Mucosa of stomach (tissue), 1 donor: ENCODE measurements at regions not wholly inside any gene's neighbourhood (a gene's known extent, or its start where the extent isn't known, plus 50 kb on each side); places are given as distances from the start of the nearest gene placed in this dataset.
A peak's percentile ranks its signal among the peaks of the same experiment; 100 is the strongest.

ENCODE experiments used
- H3K27me3 ChIP-seq: one replicate; pipeline ENCODE4 v1.7.0; 2013; ENCODE audit warnings: mild to moderate bottlenecking, low read length; ENCODE audit not compliant: control insufficient read depth, insufficient read depth
- H3K36me3 ChIP-seq: one replicate; pipeline ENCODE4 v1.7.0; 2013; ENCODE audit warnings: low read length; ENCODE audit not compliant: control insufficient read depth, insufficient read depth
- H3K4me1 ChIP-seq: one replicate; pipeline ENCODE4 v1.7.0; 2013; ENCODE audit warnings: mild to moderate bottlenecking, low read length; ENCODE audit not compliant: control insufficient read depth, insufficient read depth
- H3K4me3 ChIP-seq: one replicate; pipeline ENCODE4 v1.7.0; 2013; ENCODE audit warnings: low read length
- H3K9ac ChIP-seq: one replicate; pipeline ENCODE4 v1.7.0; 2013; ENCODE audit warnings: mild to moderate bottlenecking, low read length, moderate library complexity
- H3K9me3 ChIP-seq: one replicate; pipeline ENCODE4 v1.7.0; 2013; ENCODE audit warnings: mild to moderate bottlenecking, low read length, moderate library complexity; ENCODE audit not compliant: control insufficient read depth
- donor health status: Pancreatic carcinoma.

GRCh38 chr6:6845603-6846002 is 257.1 kb downstream of the LY86 start:
- Histone ChIP-seq H3K9me3 (no peaks in the 10 kb centered on the region), H3K4me3 (no peak overlapping the region), H3K36me3 (no peaks in the 10 kb centered on the region), H3K9ac (no peak overlapping the region), H3K4me1 (peaks cover under 1% of the 10 kb centered on the region), H3K27me3 (no peaks in the 10 kb centered on the region)

- peaks cover 13% of the 10 kb centered on the region for H3K4me1 ChIP-seq
- no peaks in the 10 kb centered on the region for H3K36me3 ChIP-seq
- H3K4me3 ChIP-seq: no peak overlapping the region
- H3K9ac ChIP-seq: no peak overlapping the region
- no peaks in the 10 kb centered on the region for H3K27me3 ChIP-seq
- no peaks in the 10 kb centered on the region for H3K9me3 ChIP-seq
These were observed 259.1 kb downstream of the LY86 start for GRCh38 chr6:6847591-6847990.

DNA sequence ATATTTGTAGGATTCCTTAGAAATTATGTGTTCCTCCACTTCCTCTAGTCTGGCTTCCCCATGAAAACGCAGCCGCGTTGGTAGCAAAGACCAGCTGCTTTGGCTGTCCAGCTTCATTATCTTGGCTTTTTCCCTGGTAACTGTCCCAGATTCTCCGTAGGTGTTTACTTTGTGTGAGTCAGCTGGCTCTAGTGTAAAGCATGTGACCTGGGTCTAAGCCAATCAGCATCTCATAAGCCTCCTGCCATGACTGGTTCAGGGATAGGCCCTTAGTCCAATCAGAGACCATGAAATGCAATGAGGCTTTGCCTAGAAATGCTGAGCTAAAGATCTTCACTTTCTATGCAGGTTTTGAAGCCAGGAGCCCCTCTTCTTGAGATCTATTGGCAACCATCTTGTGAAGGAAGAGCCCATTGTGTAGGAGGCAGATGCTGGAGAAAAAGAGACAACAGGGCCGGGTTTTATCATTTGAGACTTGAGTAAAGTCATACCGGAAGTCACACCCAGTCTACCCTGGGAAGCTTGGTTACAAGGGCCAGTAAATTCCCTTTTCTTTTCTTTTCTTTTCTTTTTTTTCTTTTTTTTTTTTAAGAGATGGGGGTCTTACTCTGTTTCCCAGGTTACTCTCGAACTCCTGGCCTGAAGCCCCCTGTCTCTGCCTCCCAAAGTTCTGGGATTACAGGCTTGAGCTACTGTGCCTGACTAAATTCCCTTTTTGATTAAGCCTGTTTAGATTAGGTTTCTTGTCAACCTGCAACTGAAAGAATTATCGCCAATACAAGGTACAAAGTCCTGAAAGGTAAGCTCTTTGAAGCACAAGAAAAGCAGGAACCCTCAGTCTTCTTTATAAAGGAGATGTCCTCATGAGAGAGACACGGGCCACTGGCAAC is 256.5 kb upstream of the RREB1 start:
- Histone ChIP-seq H3K36me3 (no peaks in the 10 kb centered on the region), H3K4me1 (peaks cover 16% of the 10 kb centered on the region), H3K9me3 (no peaks in the 10 kb centered on the region), H3K4me3 (no peak overlapping the region), H3K9ac (no peak overlapping the region), H3K27me3 (no peaks in the 10 kb centered on the region)

DNA sequence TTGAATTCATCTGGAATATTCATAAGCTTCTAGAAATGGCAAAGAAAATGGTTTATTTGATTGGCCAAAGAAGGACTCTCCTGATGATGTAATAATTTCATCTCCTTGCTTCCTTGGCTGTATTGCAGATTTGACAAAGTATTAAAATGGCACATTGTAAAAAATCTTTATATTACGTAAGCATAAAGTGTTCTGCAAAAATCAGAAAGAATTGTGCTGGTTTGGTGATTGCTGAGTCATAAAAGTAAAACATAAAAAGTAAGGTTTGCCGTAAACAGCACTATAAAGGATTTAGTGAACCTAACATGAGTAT is 255.9 kb upstream of the RREB1 start:
- Histone ChIP-seq H3K36me3 (no peaks in the 10 kb centered on the region), H3K9ac (no peak overlapping the region), H3K4me1 (peaks cover 22% of the 10 kb centered on the region), H3K9me3 (no peaks in the 10 kb centered on the region), H3K4me3 (no peak overlapping the region), H3K27me3 (no peaks in the 10 kb centered on the region)

DNA sequence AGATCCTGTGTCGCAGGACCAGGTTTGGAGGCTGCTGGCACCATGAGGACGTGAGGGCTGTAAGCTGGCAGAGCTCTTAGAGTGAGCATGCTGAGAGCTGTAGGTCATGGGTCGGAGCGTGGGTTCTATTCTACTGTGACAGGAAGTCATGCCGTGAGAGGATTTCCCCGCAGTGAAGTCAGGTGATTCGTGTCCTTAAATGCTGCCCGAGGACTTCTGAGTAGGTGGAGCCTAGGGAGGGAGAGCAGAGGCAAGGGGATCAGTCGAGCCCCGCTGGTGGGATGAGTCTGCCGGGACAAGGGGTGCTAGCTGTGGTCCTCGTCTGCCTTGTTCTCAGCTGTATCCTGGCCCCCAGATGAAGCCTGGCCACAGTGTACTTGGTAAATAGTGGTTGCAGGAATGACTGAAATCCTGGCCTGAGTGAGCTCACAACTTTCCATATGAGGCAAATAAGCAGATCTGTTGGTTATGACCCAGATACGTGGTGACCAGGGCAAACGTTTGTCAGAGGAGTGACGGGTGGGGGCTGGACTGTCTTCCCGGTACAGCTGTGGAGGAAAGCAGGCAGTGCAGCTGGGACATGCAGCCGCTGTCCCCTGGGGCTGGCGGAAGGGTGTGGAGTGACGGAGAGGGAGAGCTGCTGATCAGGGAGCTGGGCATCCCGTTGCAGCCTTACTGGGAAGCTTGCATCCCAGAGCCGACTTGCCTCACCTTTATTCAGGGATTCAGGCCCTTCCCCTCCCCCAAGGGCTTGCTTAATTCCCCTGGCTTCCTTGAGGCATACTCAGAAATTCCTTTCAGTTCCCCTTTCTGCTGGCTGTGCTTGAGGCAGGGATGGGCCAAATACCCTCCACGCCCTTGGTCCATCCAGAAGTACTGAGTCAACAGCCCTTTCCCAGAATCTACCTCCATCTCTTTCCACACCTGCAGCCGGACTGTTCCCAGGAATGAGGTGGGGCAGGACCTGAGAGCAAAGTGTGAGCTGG is 250.9 kb upstream of the RREB1 start:
- Histone ChIP-seq H3K4me3 (peak overlapping the region; percentile 44), H3K36me3 (no peaks in the 10 kb centered on the region), H3K4me1 (peaks cover 23% of the 10 kb centered on the region), H3K27me3 (no peaks in the 10 kb centered on the region), H3K9me3 (no peaks in the 10 kb centered on the region), H3K9ac (peak overlapping the region; percentile 44)

- Histone ChIP-seq H3K4me3 (peak overlapping the region; percentile 44), H3K9me3 (no peaks in the 10 kb centered on the region), H3K9ac (peak overlapping the region; percentile 44), H3K4me1 (peaks cover 27% of the 10 kb centered on the region), H3K36me3 (no peaks in the 10 kb centered on the region), H3K27me3 (no peaks in the 10 kb centered on the region)
These were observed 250.2 kb upstream of the RREB1 start for GRCh38 chr6:6857528-6857927.

GRCh38 chr6:6858533-6858982 is 249.2 kb upstream of the RREB1 start:
- H3K9me3 ChIP-seq: no peaks in the 10 kb centered on the region
- no peak overlapping the region for H3K9ac ChIP-seq
- H3K36me3 ChIP-seq: no peaks in the 10 kb centered on the region
- peaks cover 27% of the 10 kb centered on the region for H3K4me1 ChIP-seq
- H3K4me3 ChIP-seq: no peak overlapping the region
- H3K27me3 ChIP-seq: no peaks in the 10 kb centered on the region

- H3K27me3 ChIP-seq: no peaks in the 10 kb centered on the region
- H3K4me3 ChIP-seq: no peak overlapping the region
- no peaks in the 10 kb centered on the region for H3K9me3 ChIP-seq
- no peaks in the 10 kb centered on the region for H3K36me3 ChIP-seq
- H3K4me1 ChIP-seq: peaks cover 27% of the 10 kb centered on the region
- H3K9ac ChIP-seq: no peak overlapping the region
These were observed 248.7 kb upstream of the RREB1 start for GRCh38 chr6:6859105-6859504.

DNA sequence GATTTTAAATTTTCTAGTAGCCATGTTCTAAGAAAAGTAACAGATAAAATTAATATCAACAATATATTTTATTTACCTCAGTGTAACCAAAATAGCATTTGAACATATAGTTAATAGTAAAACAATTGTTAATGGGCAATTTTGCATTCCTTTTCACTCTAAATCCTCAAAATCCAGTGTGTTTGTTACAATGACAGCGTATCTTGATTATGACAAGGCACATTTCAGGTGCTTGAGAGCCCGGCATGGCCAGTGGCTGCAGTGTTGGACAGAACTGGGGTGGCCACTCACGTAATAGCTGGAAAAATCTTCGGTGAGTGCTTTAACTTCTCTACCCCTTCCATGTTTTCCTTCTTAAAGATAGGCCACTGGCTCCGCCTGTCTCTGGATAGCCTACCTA is 248.0 kb upstream of the RREB1 start:
- no peak overlapping the region for H3K4me3 ChIP-seq
- no peaks in the 10 kb centered on the region for H3K9me3 ChIP-seq
- peaks cover 27% of the 10 kb centered on the region for H3K4me1 ChIP-seq
- H3K27me3 ChIP-seq: no peaks in the 10 kb centered on the region
- no peak overlapping the region for H3K9ac ChIP-seq
- no peaks in the 10 kb centered on the region for H3K36me3 ChIP-seq

- H3K27me3 ChIP-seq: no peaks in the 10 kb centered on the region
- H3K9ac ChIP-seq: no peak overlapping the region
- H3K36me3 ChIP-seq: no peaks in the 10 kb centered on the region
- no peak overlapping the region for H3K4me3 ChIP-seq
- no peaks in the 10 kb centered on the region for H3K9me3 ChIP-seq
- H3K4me1 ChIP-seq: peaks cover 27% of the 10 kb centered on the region
These were observed 246.9 kb upstream of the RREB1 start for GRCh38 chr6:6860863-6861262.

DNA sequence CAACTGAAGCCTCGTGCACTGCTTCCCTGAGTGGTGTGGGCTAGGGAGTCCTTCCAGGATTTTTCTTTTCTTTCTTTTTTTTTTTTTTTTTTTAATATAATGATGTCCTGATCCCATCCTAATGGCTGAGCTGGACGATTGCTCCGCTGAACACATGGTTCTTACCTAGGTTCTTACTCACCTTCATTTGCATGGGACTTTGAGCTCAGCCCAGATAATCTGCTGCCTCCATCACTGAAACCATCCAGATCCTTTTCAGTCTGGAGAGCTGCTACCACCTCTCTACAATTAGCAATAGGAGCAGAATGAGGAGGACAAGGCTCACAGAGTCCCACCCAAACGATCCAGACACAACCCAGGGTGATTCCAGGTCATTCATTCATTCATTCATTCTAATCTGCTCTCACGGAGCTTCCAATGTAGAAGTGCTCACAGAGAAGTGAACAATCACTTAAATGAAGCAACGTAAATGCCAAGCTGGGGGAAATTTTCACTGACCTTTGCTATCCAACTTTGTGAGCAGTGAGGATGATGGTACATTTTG is 246.3 kb upstream of the RREB1 start:
- Histone ChIP-seq H3K4me1 (peaks cover 23% of the 10 kb centered on the region), H3K9me3 (no peaks in the 10 kb centered on the region), H3K36me3 (no peaks in the 10 kb centered on the region), H3K27me3 (no peaks in the 10 kb centered on the region), H3K4me3 (no peak overlapping the region), H3K9ac (no peak overlapping the region)

DNA sequence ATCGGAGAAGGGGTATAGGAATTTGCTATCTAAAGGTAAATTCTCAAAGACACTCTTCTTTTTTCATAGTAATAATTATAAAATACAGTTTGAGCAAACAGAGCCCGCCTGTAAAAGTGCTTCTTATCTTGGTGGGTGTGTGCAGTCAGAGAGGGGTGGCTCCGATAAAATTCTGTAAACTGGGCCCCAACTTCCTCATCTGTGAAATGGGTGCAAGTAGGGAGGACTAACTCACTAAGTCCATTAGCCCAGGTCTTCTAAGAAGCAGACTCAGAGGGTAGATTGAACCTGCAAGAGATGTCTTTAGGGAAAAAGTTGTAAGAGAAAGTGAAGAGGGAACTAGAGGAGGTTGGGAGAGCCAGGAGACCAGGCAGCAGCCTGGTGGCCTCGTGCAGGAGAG is 245.8 kb upstream of the RREB1 start:
- Histone ChIP-seq H3K36me3 (no peaks in the 10 kb centered on the region), H3K4me1 (peaks cover 17% of the 10 kb centered on the region), H3K9me3 (no peaks in the 10 kb centered on the region), H3K9ac (no peak overlapping the region), H3K4me3 (no peak overlapping the region), H3K27me3 (no peaks in the 10 kb centered on the region)
